ENCODE measurements at regions not wholly inside any gene's neighbourhood (a gene's known extent, or its start where the extent isn't known, plus 50 kb on each side); places are given as distances from the start of the nearest gene placed in this dataset.

DNA sequence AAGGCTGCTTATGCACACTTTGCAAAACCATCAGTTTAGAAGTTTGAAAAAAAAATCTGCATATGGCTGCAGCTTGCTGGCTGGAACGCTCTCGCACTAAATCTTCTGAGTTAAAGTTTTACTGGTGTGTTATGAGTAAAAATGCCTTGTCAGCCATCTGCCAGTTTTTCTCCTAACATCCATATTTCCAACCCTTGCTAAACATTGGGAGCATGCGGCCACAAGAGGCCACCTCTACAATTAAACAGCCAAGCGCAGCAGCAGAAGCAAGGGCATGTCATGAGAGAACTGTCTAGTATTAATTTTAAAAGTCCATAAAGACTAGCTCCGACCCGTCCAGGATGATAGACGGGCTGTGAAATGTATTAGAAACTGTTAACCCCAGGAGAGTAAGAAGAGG is 248.3 kb downstream of the TSHZ3 start:
- Histone ChIP-seq H3K9me3 (ENCODE audit: control insufficient read depth, low read depth, low read length) (no peaks in the 10 kb centered on the region), H4K5ac (ENCODE audit: insufficient read length, low read depth, low read length) (no peak overlapping the region), H2BK12ac (ENCODE audit: insufficient read length, low read depth, low read length) (no peak overlapping the region), H2AFZ (ENCODE audit: low read length) (no peak overlapping the region), H3T11ph (ENCODE audit: low read length) (no peak overlapping the region), H3K4ac (ENCODE audit: low read depth, low read length) (no peak overlapping the region), H3K27me3 (ENCODE audit: insufficient read depth, low read length) (no peaks in the 10 kb centered on the region), H3K56ac (ENCODE audit: insufficient read length, low read depth, low read length) (no peak overlapping the region), H2BK20ac (ENCODE audit: low read depth, low read length, poor library complexity, severe bottlenecking) (no peak overlapping the region), H2BK5ac (ENCODE audit: insufficient read length, low read length) (no peak overlapping the region), H3K23ac (ENCODE audit: insufficient read length, low read depth, low read length) (no peak overlapping the region), H3K27ac (ENCODE audit: insufficient read length, low read depth, low read length) (no peak overlapping the region), H3K4me1 (ENCODE audit: insufficient read depth, low read length) (peaks cover 8% of the 10 kb centered on the region), H2BK120ac (ENCODE audit: low read depth, low read length, poor library complexity, severe bottlenecking) (no peak overlapping the region), H3K79me2 (ENCODE audit: insufficient read depth, low read length) (no peaks in the 10 kb centered on the region), H2BK15ac (ENCODE audit: low read depth, low read length) (no peak overlapping the region), H3K9ac (ENCODE audit: extremely low read depth, insufficient read length, low read length) (no peak overlapping the region), H4K20me1 (ENCODE audit: control insufficient read depth, insufficient read depth, insufficient read length) (no peaks in the 10 kb centered on the region), H3K14ac (ENCODE audit: insufficient read depth, low read length) (no peak overlapping the region), H3K4me2 (ENCODE audit: insufficient read depth, insufficient read length, low read length) (no peak overlapping the region), H2AK5ac (ENCODE audit: insufficient read length, low read length) (no peak overlapping the region), H3K23me2 (ENCODE audit: insufficient read length, low read depth, low read length, poor library complexity, severe bottlenecking) (no peaks in the 10 kb centered on the region), H3K18ac (ENCODE audit: insufficient read length, low read depth, low read length) (no peak overlapping the region), H4K91ac (ENCODE audit: insufficient read length, low read depth, low read length) (no peak overlapping the region), H4K8ac (replicated peaks; ENCODE audit: insufficient read length, low read depth, low read length) (no peak overlapping the region), H3K79me1 (ENCODE audit: insufficient read depth, low read depth, low read length, poor library complexity, severe bottlenecking) (no peaks in the 10 kb centered on the region)
- no peak for DNase-seq
- Mint-ChIP-seq H3K4me1 (peaks cover 36 to 40% of the 10 kb centered on the region in 2 experiments), H3K27ac (peak overlapping the region in 1 of 3 experiments; percentile 91; a peak in 1 of 7 replicates), H3K4me3 (peak overlapping the region in 1 of 2 experiments; percentile 2; a peak in 1 of 5 replicates), H3K36me3 (ENCODE audit: insufficient read depth in 1 of 3, low read depth in 3 of 3) (no peaks in the 10 kb centered on the region), H3K9me3 (no peaks in the 10 kb centered on the region), H3K27me3 (ENCODE audit: low read depth) (no peaks in the 10 kb centered on the region)
- TF ChIP-seq, protein P1, sequence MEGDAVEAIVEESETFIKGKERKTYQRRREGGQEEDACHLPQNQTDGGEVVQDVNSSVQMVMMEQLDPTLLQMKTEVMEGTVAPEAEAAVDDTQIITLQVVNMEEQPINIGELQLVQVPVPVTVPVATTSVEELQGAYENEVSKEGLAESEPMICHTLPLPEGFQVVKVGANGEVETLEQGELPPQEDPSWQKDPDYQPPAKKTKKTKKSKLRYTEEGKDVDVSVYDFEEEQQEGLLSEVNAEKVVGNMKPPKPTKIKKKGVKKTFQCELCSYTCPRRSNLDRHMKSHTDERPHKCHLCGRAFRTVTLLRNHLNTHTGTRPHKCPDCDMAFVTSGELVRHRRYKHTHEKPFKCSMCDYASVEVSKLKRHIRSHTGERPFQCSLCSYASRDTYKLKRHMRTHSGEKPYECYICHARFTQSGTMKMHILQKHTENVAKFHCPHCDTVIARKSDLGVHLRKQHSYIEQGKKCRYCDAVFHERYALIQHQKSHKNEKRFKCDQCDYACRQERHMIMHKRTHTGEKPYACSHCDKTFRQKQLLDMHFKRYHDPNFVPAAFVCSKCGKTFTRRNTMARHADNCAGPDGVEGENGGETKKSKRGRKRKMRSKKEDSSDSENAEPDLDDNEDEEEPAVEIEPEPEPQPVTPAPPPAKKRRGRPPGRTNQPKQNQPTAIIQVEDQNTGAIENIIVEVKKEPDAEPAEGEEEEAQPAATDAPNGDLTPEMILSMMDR (conservative IDR thresholded peaks at IDR 0.05): no peak
- WGBS (ENCODE audit: extremely low coverage, insufficient read length, low lambda C conversion rate): no CpG with 5 or more reads among the region's 7 CpGs

Measured in H9 (cell line).